HG02588 (cell line): ENCODE measurements at regions not wholly inside any gene's neighbourhood (a gene's known extent, or its start where the extent isn't known, plus 50 kb on each side); places are given as distances from the start of the nearest gene placed in this dataset.
"Not testable (repeated sequence)": the region's sequence is repeated elsewhere in the genome, so short reads cannot be mapped to it uniquely, and the experiment has no call there.

Experiments
- ATAC-seq: cut with Tn5 transposase; IDR thresholded peaks from one replicate; pipeline ENCODE4 v1.9.1; 2021; ENCODE audit warnings: mild to moderate bottlenecking, moderate library complexity; ENCODE audit not compliant: unreplicated experiment

DNA sequence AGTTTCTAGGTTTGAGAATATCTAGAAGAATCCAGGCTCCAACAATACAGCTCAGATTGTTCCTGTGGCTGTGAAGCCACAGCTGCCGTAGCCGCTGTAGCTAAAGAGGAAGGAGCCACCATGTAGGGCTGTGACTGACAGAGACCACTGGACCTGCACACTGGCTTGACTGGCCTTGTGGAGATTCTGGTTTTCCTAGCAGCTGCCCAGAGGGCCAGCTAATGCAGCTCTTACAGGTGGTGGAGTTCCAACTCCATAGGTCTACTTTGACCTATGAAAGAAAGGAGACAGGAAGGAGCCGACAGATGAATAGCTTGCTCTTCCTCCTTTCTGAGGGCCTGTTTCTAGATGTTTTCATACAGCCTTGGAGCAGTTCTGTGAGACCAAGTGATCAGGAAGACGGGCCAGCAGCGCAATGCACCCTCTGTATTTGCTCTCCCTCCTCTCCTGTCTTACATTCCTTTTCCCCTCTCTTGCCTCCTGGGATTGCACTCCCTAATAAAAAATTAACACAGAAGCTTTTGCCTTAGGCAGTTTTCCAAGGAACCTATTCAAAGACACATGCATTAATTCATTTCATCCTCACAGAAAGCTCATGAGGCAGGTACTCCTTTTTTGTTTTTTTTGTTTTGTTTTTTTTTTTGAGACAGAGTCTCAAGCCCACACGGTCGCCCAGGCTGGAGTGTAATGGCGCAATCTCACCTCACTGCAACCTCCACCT is 51.8 kb upstream of the MYB start:
- ATAC-seq, result peak; percentile 56

DNA sequence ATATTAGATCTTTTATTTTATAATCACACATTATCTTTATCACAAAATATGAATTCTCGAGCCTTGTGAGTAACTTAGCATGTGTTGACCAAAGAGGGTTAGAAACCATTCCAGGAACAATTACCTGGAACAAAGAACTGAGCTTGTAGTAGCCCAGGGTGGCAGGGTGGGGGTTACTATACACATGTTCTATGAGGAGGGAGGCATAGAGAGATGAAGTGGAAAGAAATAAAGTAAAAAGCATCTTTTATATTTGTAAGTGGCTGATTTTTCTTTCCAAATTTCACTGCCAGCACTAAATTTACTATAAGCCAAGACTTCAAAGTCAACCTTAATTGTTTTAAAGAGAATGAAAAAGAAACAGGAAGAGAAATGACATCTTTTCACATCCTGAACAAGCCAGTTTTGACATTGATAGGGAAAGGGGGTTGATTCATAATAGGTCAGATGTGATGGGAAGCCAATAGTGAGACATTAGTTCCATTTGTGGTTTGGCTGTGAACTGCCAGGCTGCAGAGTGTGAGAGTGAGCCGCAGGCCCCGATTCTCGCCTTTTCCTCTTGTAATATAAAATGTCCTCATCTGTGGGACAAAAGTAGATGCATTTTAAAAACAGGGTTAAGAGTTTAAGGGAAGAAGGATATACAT is 52.7 kb upstream of the MYB start:
- ATAC-seq, result peak; percentile 83

DNA sequence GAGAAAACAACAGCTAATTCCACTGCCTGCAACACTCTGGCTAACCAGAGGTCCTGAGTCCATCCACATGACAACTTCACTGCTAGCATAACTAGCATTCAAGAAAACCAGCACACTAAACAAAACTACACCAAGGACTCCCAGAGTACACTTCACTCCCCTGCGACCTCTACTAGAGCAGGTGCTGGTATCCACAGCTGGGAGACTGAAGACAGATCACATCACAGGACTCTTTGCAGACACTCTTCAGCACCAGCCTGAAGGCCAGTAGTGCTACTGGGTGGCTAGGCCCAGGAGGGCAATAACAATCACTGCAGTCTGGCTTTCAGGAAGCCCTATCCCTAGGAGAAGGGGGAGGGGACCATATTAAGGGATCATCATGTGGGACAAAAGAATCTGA is 54.4 kb upstream of the MYB start:
- no peak for ATAC-seq

DNA sequence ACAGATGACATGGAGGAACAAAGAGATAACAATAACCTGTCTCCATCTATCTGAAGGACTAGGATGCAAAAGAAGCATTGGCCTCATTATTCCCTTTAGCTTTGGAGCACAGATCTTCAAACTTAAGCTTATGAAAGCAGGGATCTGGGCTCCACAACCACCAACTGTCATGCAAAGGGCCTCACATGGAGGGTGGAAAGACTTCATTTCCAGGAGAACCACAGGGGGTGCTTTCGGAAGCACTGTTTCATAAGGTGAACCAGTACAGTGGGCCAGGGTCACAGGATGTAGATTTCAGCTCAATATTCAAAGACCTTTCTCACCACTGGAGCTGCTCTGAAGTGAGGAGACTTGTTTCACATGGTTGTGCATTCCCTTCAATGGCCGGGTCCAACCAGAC is 55.1 kb upstream of the MYB start:
- no peak for ATAC-seq

DNA sequence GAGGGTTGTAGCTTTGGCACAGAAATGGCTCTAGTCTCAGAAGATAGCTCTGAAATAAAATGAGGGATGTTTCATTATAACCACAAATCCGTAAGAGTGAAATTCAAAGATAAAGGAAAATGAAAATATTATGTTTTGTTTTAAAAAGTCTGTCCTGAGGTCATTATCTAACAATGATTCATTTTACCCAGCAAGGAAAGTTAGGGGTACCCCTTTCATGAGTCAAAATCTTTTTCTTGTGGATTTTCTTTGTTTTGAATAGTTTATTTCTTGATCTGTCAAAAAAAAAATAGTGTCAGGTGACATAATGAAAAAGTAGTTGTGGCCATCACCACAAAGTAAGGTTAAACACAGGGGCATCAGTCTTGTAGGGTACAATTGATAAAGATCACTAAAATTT is 59.7 kb upstream of the MYB start:
- no peak for ATAC-seq

DNA sequence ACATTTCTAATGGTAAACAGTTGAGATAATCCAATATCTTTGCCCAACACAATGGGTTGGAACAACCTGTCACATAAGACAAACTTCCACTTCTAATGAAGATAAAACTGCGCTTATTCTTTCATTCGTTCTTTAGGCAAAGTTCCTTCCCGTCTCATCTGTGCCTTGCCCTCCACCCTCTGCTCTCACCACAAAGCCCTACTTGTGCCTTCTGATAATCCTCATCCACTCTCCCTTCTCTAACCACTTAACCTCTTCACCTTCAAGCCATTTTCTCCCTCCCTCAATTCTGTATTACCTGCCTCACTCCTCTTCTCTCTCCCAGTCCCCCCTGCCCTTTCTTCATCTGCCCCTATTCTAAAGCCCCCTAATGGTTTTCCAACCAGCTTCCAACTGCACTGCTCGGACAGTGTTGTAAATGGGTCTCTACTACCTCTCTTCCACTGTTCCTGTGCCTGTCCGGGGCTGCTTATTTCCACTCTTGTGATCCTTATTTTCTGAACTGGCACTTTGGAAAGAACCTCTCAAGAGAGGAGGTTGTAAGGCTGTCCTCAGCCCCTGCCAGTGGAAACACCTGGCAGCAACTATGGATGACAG is 62.9 kb upstream of the MYB start:
- no peak for ATAC-seq

DNA sequence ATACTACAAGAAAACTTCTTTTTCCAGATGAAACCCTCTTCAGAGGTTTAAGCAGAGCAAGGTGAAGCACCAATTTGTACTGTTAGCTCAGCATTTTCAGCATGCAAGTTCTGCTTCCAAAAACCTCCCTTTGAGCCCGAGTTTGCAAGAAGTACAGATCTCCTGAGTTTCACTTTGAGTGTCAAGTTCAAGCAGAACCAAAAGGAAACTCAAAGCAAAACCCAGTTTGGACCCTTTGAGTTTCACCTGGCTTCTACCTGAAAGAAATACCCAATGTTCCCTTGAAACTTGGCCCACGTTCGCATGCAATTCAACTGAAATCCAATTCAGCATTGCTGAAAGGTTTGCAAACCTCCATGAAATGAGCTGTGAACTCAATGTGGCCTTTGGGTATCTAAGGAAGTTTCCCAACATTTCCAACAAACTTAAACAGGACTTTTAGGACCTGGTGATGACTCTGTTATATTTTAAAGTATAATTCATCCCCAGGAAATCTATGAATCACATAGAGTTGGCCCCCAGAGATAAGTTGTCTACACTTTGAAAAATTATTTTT is 62.9 kb upstream of the HBS1L start:
- no peak for ATAC-seq

DNA sequence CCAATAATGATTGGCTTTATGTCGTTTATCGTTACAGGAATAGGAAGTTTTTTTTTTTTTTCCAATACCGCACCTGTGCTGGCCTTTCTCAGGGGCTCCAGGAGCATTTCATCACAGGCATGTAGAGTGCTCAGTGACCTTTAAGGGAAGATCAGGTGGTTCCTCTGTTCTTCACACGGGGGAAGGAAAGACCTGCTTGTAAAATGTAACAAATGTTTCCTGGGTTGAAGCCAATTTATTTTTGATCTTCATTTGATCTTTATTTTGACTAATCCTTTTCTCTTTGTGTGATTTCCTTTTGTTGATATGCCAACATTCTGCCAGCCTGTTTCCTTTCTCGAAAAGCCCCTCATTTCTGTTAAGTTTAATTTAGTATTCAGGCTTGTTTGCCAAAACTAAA is 61.9 kb upstream of the HBS1L start:
- ATAC-seq, result no peak

DNA sequence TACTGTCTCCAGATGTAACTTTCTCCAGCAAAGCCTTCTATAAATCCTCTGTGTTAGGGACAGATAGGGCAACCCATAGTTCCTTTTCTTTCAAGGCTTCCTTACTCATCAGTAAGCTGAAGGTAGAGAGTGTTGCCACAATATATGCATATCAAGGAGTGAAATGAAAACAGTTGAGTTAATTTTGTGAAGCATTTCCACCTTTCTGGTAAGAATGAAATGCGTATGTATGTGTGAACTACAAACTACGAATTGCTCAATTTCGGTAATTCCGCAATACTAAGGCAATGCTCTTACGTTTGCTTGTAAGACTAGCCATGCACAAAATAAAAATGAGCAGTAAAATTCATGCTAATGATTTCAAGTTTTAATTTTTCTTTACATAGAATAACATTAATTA is 61.2 kb upstream of the HBS1L start:
- no peak for ATAC-seq

DNA sequence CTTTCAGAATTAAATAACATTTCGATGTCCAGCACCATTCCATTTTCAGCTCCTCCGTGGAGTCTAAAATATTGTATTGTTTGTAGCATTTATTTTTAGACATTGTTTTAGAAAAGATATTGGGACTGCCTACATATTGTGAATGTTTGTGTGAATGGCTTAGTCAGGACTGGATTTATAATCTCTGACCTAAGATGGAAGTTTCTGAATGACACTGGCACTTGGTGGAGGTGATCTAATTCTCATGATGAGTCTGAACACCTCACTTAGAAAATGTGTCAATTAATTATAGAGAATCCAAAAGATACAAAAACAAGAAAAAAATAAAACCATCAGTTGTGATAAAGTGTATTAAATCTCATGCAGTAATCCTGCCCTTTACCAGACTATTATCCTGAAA is 60.8 kb upstream of the HBS1L start:
- ATAC-seq, result no peak

DNA sequence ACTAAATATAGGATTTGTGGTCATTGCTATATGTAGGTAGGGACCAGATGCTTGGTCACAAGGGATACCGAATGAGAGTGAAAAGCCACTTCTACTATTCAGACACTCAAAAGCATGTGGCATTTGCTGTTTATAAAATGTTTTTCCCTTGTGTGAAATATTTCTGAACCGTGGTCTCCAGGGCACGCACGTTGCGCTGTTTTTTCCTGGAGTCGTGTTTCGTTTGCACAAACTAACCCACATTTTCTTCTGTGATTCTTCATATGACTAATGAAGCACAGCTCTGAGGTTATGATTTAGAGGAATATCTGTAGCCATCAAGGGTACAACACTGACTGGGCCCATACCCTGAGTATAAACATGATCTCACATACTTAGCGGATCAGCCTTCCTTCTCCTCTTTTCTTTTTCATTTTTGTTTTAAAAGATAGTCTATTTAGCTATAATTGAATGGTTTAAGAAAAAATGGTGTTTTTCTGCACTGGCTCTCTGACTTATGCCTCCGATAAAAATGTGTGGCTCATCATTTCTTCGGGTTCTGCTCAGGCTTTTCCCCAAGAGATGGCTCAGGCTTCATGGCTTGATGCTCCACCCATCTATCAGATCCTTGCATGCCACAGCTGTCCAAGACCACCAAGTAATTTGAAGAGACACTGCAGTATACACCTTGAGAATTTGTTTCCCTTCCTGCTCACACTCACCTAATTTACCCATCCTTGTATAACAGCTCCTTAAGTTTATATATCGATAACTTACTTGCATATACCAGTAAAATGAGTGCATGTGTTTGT is 59.9 kb upstream of the HBS1L start:
- ATAC-seq, result peak; percentile 79

DNA sequence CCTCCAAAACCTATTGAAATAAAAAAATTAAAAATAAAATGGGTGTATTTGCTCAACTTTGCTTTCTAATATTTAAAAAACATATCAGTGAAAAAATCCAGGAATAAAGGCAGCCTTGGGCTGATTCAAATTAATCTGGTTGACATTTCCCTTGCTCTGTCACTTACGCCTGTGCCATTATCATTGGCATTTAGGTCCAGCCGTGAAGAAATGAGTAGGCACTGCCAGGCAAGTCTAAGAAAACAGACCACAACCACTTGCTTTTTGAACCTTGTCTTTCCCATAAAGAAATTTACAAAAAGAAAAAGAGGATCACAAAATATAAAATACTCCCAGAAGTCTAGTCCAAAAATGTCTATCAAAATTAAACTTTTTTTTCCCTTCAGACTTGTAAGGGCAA is 59.2 kb upstream of the HBS1L start:
- no peak for ATAC-seq

DNA sequence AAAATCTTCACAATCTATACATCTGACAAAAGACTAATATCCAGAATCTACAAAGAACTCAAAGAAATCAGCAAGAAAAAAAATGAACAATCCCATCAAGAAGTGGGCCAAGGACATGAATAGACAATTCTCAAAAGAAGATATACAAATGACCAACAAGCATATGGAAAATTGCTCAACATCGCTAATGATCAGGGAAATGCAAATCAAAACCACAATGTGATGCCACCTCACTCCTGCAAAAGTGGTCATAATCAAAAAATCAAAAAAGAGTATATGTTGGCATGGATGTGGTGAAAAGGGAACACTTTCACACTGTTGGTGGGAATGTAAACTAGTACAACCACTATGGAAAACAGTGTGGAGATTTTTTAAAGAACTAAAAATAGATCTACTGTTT is 58.3 kb upstream of the HBS1L start:
- not testable (repeated sequence) for ATAC-seq

DNA sequence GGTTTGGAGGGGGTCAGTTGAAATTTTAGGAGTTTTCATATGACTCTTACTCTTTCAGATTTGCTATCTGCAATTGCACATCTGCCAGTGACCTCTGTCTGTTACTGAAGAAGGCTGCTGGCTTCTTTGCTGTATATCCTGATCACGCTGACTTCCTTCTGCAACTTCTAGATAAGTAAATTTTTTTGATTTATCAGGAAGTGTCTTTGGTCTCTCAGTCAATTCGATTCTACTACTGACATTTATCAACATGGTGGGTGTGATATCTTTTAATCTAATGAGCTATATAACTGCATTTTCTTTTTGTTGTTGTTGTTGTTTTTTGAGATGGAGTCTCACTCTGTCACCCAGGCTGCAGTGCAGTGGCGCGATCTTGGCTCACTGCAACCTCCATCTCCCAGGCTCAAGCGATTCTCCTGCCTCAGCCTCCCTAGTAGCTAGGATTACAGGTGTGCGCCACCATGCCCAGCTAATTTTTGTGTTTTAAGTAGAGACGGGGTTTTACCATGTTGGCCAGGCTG is 55.7 kb upstream of the HBS1L start:
- ATAC-seq, result not testable (repeated sequence)

DNA sequence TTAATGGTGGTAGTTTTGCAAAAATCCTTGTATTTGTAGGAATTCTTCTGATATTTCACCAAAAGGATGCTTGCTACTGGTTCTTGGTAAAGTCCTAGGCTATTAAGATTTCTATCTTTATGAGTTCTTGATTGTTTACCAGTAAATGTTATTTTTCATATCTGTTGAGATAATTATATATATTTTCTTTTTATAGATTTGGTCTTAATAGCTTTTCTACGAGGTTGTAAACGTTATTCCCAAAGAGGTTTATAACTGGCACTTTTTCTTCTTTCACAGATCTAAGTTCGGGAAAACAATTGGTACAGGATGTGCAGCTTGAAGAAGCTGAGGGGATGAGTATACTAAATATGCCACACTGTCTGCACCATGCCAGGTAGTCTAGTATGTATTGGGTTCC is 55.1 kb upstream of the HBS1L start:
- no peak for ATAC-seq

DNA sequence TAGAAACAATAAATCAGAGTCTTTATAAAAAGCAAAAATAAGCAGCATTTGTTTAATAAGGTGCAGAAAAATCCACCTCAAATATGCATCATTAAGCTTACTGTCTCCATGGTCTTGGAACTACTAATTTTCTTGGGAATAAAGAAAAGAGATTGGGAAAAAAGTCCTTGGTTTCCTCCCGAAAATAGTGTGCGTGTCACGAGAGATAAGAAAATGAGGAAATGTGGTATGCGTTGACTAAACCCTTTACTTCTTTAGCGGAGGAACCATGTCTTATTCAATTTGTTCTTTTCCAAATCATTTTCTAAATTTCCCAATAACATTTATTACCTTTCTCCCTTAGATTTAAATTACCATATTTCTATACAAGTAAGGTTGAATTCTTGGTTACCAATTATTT is 54.1 kb upstream of the HBS1L start:
- no peak for ATAC-seq

DNA sequence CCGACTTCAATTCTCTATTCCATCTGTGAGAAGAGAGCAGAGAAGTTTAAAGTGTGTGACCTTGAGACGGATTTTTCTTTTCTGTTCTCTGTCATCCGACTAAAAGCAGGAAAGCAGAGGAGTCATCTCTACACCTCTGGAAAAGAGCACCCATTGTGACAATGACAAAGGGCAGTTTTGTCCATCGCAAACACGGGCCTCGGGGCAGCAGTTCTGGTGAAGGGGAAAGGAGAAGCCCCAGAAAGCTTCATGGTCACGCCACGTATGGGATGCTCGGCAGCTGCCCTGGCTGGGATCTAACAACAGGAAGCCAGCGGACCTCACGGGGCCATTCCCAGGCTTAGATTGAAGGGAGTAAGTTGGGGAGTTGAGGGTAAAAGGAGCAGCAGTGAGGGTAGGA is 52.0 kb upstream of the HBS1L start:
- ATAC-seq, result no peak

DNA sequence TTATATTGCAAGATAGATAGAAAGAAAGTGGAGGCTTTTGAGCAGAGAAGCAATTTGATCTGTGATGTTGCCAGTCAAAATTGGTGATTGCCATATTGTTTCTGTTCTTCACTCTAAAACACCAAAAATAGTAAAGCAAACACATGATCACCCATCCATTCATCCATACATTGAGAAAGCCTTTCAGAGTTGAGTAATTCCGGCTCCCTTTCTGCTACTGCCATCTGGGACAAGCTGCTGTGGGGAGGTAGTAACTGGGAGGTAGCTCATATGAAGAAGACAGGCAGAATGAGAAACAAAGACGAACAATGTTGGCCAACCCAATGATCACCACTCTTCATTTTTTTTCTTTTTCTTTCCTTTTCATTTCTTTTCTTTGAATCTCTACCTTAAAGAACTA is 51.1 kb upstream of the HBS1L start:
- ATAC-seq, result no peak

DNA sequence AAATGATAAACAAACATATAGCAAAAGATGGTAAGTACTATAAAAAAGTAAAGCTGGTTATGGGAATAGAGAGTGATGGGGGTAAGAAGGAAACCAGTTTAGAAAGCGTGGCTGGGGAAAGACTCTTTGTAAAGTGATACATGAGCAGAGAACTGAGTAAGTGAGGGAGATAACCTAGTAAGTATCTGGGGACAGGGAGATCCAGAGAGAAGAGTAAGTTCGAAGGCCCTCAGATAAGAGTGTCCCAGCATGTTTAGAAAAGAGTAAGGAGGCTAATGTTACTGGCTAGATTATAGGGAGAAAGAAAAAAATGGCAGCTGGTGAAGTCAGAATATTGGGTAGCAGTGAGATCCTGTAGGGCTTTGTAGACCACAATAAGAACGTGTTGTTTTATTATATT is 50.7 kb upstream of the HBS1L start:
- ATAC-seq, result no peak
